HCT116 (cell line): ENCODE measurements at regions not wholly inside any gene's neighbourhood (a gene's known extent, or its start where the extent isn't known, plus 50 kb on each side); places are given as distances from the start of the nearest gene placed in this dataset.

ENCODE experiments used
- ATAC-seq: fragments of 200-7000 bp; cut with Tn5 transposase; 2 replicates; pipeline ENCODE4 v1.9.1; 2020; ENCODE audit warnings: mild to moderate bottlenecking, moderate library complexity
- BruUV-seq: library from RNA; stranded (reverse); fragments of 400-500 nt; replicated peaks from 2 replicates; lab custom pipeline; 2021; lab: Mats Ljungman, UMichigan
- CTCF ChIA-PET: fragments of 300-600 bp; sonication (Branson Sonifier 250); formaldehyde crosslinking; loops from one replicate; lab custom pipeline; 2021; ENCODE audit warnings: antibody characterized with exemption; lab: Charles Lee
- POLR2A ChIA-PET: fragments of 300-600, 350-600 bp; sonication (Branson Sonifier 250); formaldehyde crosslinking; loops from one replicate; lab custom pipeline; 2021; ENCODE audit warnings: antibody characterized with exemption; lab: Charles Lee
- RAD21 ChIA-PET, 2 experiments: fragments of 300-600 bp; sonication (Branson Sonifier 250); formaldehyde crosslinking; loops; one replicate each; lab custom pipeline; 2023; ENCODE audit warnings: low total read pairs in 2 of 2; ENCODE audit not compliant: uncharacterized antibody in 2 of 2, unreplicated experiment in 2 of 2, low non-redundant PET in 1 of 2; lab: Charles Lee
- DNase-seq: peaks from one replicate; pipeline ENCODE4 v3.0.0-alpha.2; 2010; ENCODE audit warnings: low read depth, low spot score
- H2AFZ ChIP-seq: fragments of 200-600 bp; shearing (Covaris generic), sonication (generic); 2 replicates; pipeline ENCODE4 v1.6.1; 2017; ENCODE audit warnings: low read depth, mixed run types, mixed read lengths, antibody characterized with exemption, low read length; ENCODE audit not compliant: poor library complexity, severe bottlenecking
- H3K27ac ChIP-seq: 2 replicates; pipeline ENCODE4 v1.5.1; 2012; ENCODE audit warnings: low read depth, low read length
- H3K27me3 ChIP-seq: fragments of 200-600 bp; sonication (generic); 2 replicates; pipeline ENCODE4 v1.6.1; 2016; ENCODE audit warnings: mixed run types, low read length, mixed read lengths; ENCODE audit not compliant: insufficient read depth
- H3K36me3 ChIP-seq, 2 experiments: fragments of 200-500 bp in 1 of 2; fragments of 200-600 bp in 1 of 2; sonication (Bioruptor generic) in 1 of 2; sonication (generic) in 1 of 2; 2 replicates each; pipeline versions ENCODE4 v1.5.1 to v1.6.1; 2014 to 2016; ENCODE audit warnings: low read length in 2 of 2, inconsistent platforms in 1 of 2, mixed read lengths in 1 of 2, mixed run types in 1 of 2; ENCODE audit not compliant: insufficient read depth in 2 of 2, control insufficient read depth in 1 of 2
- H3K4me1 ChIP-seq, 2 experiments: fragments of 200-600 bp in 1 of 2; sonication (generic) in 1 of 2; 2 replicates each; pipeline versions ENCODE4 v1.5.1 to v1.6.1; 2012 to 2017; ENCODE audit warnings: low read length in 2 of 2, inconsistent platforms in 1 of 2, mild to moderate bottlenecking in 1 of 2, mixed read lengths in 1 of 2, mixed run types in 1 of 2, moderate library complexity in 1 of 2; ENCODE audit not compliant: insufficient read depth in 2 of 2, control insufficient read depth in 1 of 2
- H3K4me2 ChIP-seq: fragments of 200-600 bp; sonication (generic); 2 replicates; pipeline ENCODE4 v1.6.1; 2017; ENCODE audit warnings: mixed run types, low read length, mixed read lengths
- H3K4me3 ChIP-seq, 2 experiments: fragments of 200-600 bp in 1 of 2; sonication (generic) in 1 of 2; replicated peaks in 1 of 2; 2 replicates each; pipeline ENCODE4 v1.5.1; 2011 to 2016; ENCODE audit warnings: low read length in 2 of 2, control low read depth in 1 of 2, low read depth in 1 of 2, mild to moderate bottlenecking in 1 of 2, mixed read lengths in 1 of 2, mixed run types in 1 of 2
- H3K79me2 ChIP-seq: fragments of 200-600 bp; sonication (generic); 2 replicates; pipeline ENCODE4 v1.6.1; 2017; ENCODE audit warnings: mild to moderate bottlenecking, mixed run types, low read length, moderate library complexity, mixed read lengths; ENCODE audit not compliant: insufficient read depth
- H3K9ac ChIP-seq: fragments of 200-600 bp; sonication (generic); 2 replicates; pipeline ENCODE4 v1.6.1; 2016; ENCODE audit warnings: low read length, mixed read lengths
- H3K9me2 ChIP-seq: fragments of 200-600 bp; sonication (generic), shearing (Covaris generic); 2 replicates; pipeline ENCODE4 v1.6.1; 2017; ENCODE audit warnings: mixed run types, mild to moderate bottlenecking, moderate library complexity; ENCODE audit not compliant: insufficient read depth
- H3K9me3 ChIP-seq, 2 experiments: fragments of 200-500 bp in 1 of 2; fragments of 200-600 bp in 1 of 2; sonication (Bioruptor generic) in 1 of 2; sonication (generic) in 1 of 2; 2 replicates each; pipeline ENCODE4 v1.6.1; 2014 to 2017; ENCODE audit warnings: low read length in 2 of 2, mixed read lengths in 2 of 2, inconsistent platforms in 1 of 2, low read depth in 1 of 2, mild to moderate bottlenecking in 1 of 2, mixed run types in 1 of 2, moderate library complexity in 1 of 2; ENCODE audit not compliant: control insufficient read depth in 1 of 2, insufficient read depth in 1 of 2
- H4K20me1 ChIP-seq: fragments of 200-600 bp; sonication (generic), shearing (Covaris generic); 2 replicates; pipeline ENCODE4 v1.6.1; 2017; ENCODE audit warnings: mixed run types, mild to moderate bottlenecking, moderate library complexity; ENCODE audit not compliant: insufficient read depth
- ATF3 ChIP-seq: IDR thresholded peaks from 2 replicates; pipeline ENCODE4 v1.6.1; 2012
- CBX3 ChIP-seq: IDR thresholded peaks from 2 replicates; pipeline ENCODE4 v1.6.1; 2012; ENCODE audit warnings: low read depth
- EZH2 ChIP-seq: fragments of 200-600 bp; sonication (generic); IDR thresholded peaks from 2 replicates; pipeline ENCODE4 v1.6.1; 2017; ENCODE audit warnings: antibody characterized with exemption, mixed run types
- EZH2phosphoT487 ChIP-seq: fragments of 200-600 bp; IDR thresholded peaks from 2 replicates; pipeline ENCODE4 v1.6.1; 2018; ENCODE audit warnings: antibody characterized with exemption, borderline replicate concordance
- POLR2AphosphoS5 ChIP-seq: IDR thresholded peaks from 2 replicates; pipeline ENCODE4 v1.6.1; 2011; ENCODE audit warnings: mild to moderate bottlenecking, low read depth, low read length, moderate library complexity
- REST ChIP-seq: IDR thresholded peaks from 2 replicates; pipeline ENCODE4 v1.6.1; 2012; ENCODE audit warnings: low read depth
- SIN3A ChIP-seq: IDR thresholded peaks from 2 replicates; pipeline ENCODE4 v1.6.1; 2012; ENCODE audit warnings: low read depth
- ZFX ChIP-seq: fragments of 450-650 bp; IDR thresholded peaks from 2 replicates; pipeline ENCODE4 v1.6.1; 2017
- ZNF274 ChIP-seq: fragments of 200-500 bp; sonication (Bioruptor generic); IDR thresholded peaks from 2 replicates; pipeline ENCODE4 v1.6.1; 2014; ENCODE audit warnings: mild to moderate bottlenecking, low read depth, low read length, inconsistent platforms
- intact Hi-C: fragments of 100-400 bp; cut with micrococcal nuclease; formaldehyde crosslinking; loops from 2 replicates; pipeline ENCODE4 v1.10.0; 2022

GRCh38 chr5:4987431-4987830, 152.7 kb upstream of the ADAMTS16 start:
- Histone ChIP-seq H4K20me1 (no peaks in the 10 kb centered on the region), H3K79me2 (no peaks in the 10 kb centered on the region), H3K4me2 (no peak overlapping the region), H3K9me2 (no peaks in the 10 kb centered on the region), H3K9me3 (no peaks in the 10 kb centered on the region), H3K9ac (no peak overlapping the region), H3K36me3 (no peaks in the 10 kb centered on the region), H3K27me3 (peaks cover 4% of the 10 kb centered on the region; the same call in 1 of the 2 replicates), H3K4me1 (no peaks in the 10 kb centered on the region), H2AFZ (no peak overlapping the region), H3K27ac (no peak overlapping the region), H3K4me3 (no peak overlapping the region)
- POLR2A ChIA-PET: no interaction called here
- DNase-seq (no peak), ATAC-seq (no peak)
- CTCF ChIA-PET: no interaction called here
- RAD21 ChIA-PET: no interaction called here
- no TSS peak for BruUV-seq
- intact Hi-C loops: no loop called here
- TF ChIP-seq EZH2phosphoT487: no peak
- no peak for TF ChIP-seq EZH2
- no peak for TF ChIP-seq ZFX
- TF ChIP-seq ATF3: no peak
- TF ChIP-seq SIN3A: no peak
- no peak for TF ChIP-seq ZNF274
- TF ChIP-seq POLR2AphosphoS5: no peak
- TF ChIP-seq REST: no peak
- TF ChIP-seq CBX3: no peak
